Muscle of leg (tissue), 3 donors: ENCODE measurements at regions not wholly inside any gene's neighbourhood (a gene's known extent, or its start where the extent isn't known, plus 50 kb on each side); places are given as distances from the start of the nearest gene placed in this dataset.
"Not testable (repeated sequence)": the region's sequence is repeated elsewhere in the genome, so short reads cannot be mapped to it uniquely, and the experiment has no call there.

Experiments
- DNase-seq: peaks from one replicate; pipeline ENCODE4 v3.0.0; 2013
- H3K27ac ChIP-seq: one replicate; pipeline ENCODE4 v1.5.1; 2013; ENCODE audit warnings: mild to moderate bottlenecking, low read length, control low read depth
- H3K27me3 ChIP-seq: one replicate; pipeline ENCODE4 v1.6.1; 2013; ENCODE audit warnings: low read length; ENCODE audit not compliant: control insufficient read depth, insufficient read depth
- H3K36me3 ChIP-seq: one replicate; pipeline ENCODE4 v1.6.1; 2013; ENCODE audit warnings: low read length; ENCODE audit not compliant: control insufficient read depth, insufficient read depth
- H3K4me1 ChIP-seq: one replicate; pipeline ENCODE4 v1.6.1; 2013; ENCODE audit warnings: low read length; ENCODE audit not compliant: control insufficient read depth, insufficient read depth
- H3K4me3 ChIP-seq: one replicate; pipeline ENCODE4 v1.5.1; 2013; ENCODE audit warnings: low read length, control low read depth
- H3K9me3 ChIP-seq: replicated peaks from 2 replicates; pipeline ENCODE4 v1.6.1; 2013; ENCODE audit warnings: low read depth, low read length; ENCODE audit not compliant: control insufficient read depth
- WGBS: methylation state at CpG from one replicate; pipeline ENCODE4 v1.1.5; 2013; ENCODE audit warnings: missing lambda C conversion rate; ENCODE audit not compliant: insufficient coverage; 5-methylcytosine and 5-hydroxymethylcytosine counted together

GRCh38 chr5:135095052-135095715 lies 61.2 kb upstream of the PITX1 start:
- H3K27ac ChIP-seq = no peak overlapping the region
- no peak for DNase-seq
- peaks cover 5% of the 10 kb centered on the region for H3K27me3 ChIP-seq
- 60% methylated on average over 6 of the region's 6 CpGs for WGBS
- no peaks in the 10 kb centered on the region for H3K4me1 ChIP-seq
- no peaks in the 10 kb centered on the region for H3K9me3 ChIP-seq
- no peak overlapping the region for H3K4me3 ChIP-seq
- no peaks in the 10 kb centered on the region for H3K36me3 ChIP-seq

- H3K9me3 ChIP-seq = no peaks in the 10 kb centered on the region
- peaks cover 3% of the 10 kb centered on the region for H3K27me3 ChIP-seq
- WGBS = 70% methylated on average over 4 of the region's 6 CpGs
- H3K4me3 ChIP-seq = no peak overlapping the region
- no peak for DNase-seq
- H3K4me1 ChIP-seq = no peaks in the 10 kb centered on the region
- H3K36me3 ChIP-seq = no peaks in the 10 kb centered on the region
- no peak overlapping the region for H3K27ac ChIP-seq
These were observed 60.5 kb upstream of the PITX1 start for GRCh38 chr5:135094339-135095051.

GRCh38 chr5:135093483-135093882 lies 59.5 kb upstream of the PITX1 start:
- not testable (repeated sequence) for H3K9me3 ChIP-seq, H3K27ac ChIP-seq, DNase-seq, H3K4me3 ChIP-seq, H3K27me3 ChIP-seq, H3K36me3 ChIP-seq, H3K4me1 ChIP-seq
- 100% methylated on average over 1 of the region's 1 CpG for WGBS

GRCh38 chr5:135092476-135092875 lies 58.4 kb upstream of the PITX1 start:
- Histone ChIP-seq H3K27me3 (peaks cover 7% of the 10 kb centered on the region), H3K27ac (no peak overlapping the region), H3K9me3 (no peaks in the 10 kb centered on the region), H3K4me1 (no peaks in the 10 kb centered on the region), H3K36me3 (no peaks in the 10 kb centered on the region), H3K4me3 (no peak overlapping the region)
- no peak for DNase-seq
- WGBS = 74% methylated on average over 8 of the region's 8 CpGs

- Histone ChIP-seq H3K36me3 (no peaks in the 10 kb centered on the region), H3K27ac (no peak overlapping the region), H3K4me1 (no peaks in the 10 kb centered on the region), H3K27me3 (peaks cover 12% of the 10 kb centered on the region), H3K9me3 (no peaks in the 10 kb centered on the region), H3K4me3 (no peak overlapping the region)
- no peak for DNase-seq
- 89% methylated on average over 2 of the region's 3 CpGs for WGBS
These were observed 57.3 kb upstream of the PITX1 start for GRCh38 chr5:135091286-135091685.

- Histone ChIP-seq H3K9me3 (no peaks in the 10 kb centered on the region), H3K36me3 (no peaks in the 10 kb centered on the region), H3K27ac (no peak overlapping the region), H3K27me3 (peaks cover 10% of the 10 kb centered on the region), H3K4me3 (no peak overlapping the region), H3K4me1 (no peaks in the 10 kb centered on the region)
- no peak for DNase-seq
- WGBS = 88% methylated on average over 2 of the region's 3 CpGs
These were observed 55.9 kb upstream of the PITX1 start for GRCh38 chr5:135089912-135090311.

- Histone ChIP-seq H3K4me1 (no peaks in the 10 kb centered on the region), H3K27ac (no peak overlapping the region), H3K9me3 (no peaks in the 10 kb centered on the region), H3K4me3 (no peak overlapping the region), H3K36me3 (no peaks in the 10 kb centered on the region), H3K27me3 (peaks cover 10% of the 10 kb centered on the region)
- no CpG with 5 or more reads among the region's 2 CpGs for WGBS
- no peak for DNase-seq
These were observed 54.9 kb upstream of the PITX1 start for GRCh38 chr5:135088911-135089310.

GRCh38 chr5:135087950-135088349 lies 53.9 kb upstream of the PITX1 start:
- peaks cover 10% of the 10 kb centered on the region for H3K27me3 ChIP-seq
- no peak overlapping the region for H3K4me3 ChIP-seq
- H3K27ac ChIP-seq = no peak overlapping the region
- H3K36me3 ChIP-seq = no peaks in the 10 kb centered on the region
- no peaks in the 10 kb centered on the region for H3K9me3 ChIP-seq
- no CpG with 5 or more reads among the region's 1 CpG for WGBS
- H3K4me1 ChIP-seq = no peaks in the 10 kb centered on the region
- DNase-seq = no peak

GRCh38 chr5:135085936-135086725 lies 52.1 kb upstream of the PITX1 start:
- Histone ChIP-seq H3K36me3 (no peaks in the 10 kb centered on the region), H3K27ac (no peak overlapping the region), H3K4me3 (no peak overlapping the region), H3K9me3 (peaks cover 10% of the 10 kb centered on the region), H3K4me1 (no peaks in the 10 kb centered on the region), H3K27me3 (peaks cover 10% of the 10 kb centered on the region)
- DNase-seq = no peak
- WGBS = 94% methylated on average over 16 of the region's 17 CpGs
